Stimulated activated CD8-positive, alpha-beta memory T cell treated with anti-CD3 and anti-CD28 coated beads, Interleukin-4, amount 100 ng/mL, for 4 hours (primary cell): ENCODE measurements at regions not wholly inside any gene's neighbourhood (a gene's known extent, or its start where the extent isn't known, plus 50 kb on each side); places are given as distances from the start of the nearest gene placed in this dataset.
"Not testable (repeated sequence)": the region's sequence is repeated elsewhere in the genome, so short reads cannot be mapped to it uniquely, and the experiment has no call there.

Experiments
- DNase-seq, 2 donors: peaks; one replicate each; pipeline ENCODE4 v3.0.0-alpha.2; 2020; ENCODE audit warnings: low read depth in 2 of 2, low spot score in 1 of 2

DNA sequence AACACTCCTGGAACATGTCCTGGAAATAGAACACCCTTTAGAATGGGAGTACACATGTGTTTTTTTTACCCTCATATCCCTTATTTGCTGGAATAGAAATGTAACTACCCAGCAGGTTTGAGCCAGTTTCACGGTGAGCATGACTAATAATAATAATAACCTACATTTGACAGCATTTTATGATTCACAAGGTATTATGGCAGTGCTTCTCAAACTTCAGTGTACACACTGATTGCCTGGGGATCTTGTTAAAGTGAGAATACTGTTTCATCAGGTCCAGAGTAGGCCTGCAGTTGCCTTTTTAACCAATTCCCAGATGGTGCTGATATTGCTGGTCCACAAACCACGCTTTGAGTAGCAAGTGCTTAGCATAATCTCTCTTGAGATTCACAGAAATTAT, 63.9 kb downstream of the NFKBIZ start:
- DNase-seq: no peak

DNA sequence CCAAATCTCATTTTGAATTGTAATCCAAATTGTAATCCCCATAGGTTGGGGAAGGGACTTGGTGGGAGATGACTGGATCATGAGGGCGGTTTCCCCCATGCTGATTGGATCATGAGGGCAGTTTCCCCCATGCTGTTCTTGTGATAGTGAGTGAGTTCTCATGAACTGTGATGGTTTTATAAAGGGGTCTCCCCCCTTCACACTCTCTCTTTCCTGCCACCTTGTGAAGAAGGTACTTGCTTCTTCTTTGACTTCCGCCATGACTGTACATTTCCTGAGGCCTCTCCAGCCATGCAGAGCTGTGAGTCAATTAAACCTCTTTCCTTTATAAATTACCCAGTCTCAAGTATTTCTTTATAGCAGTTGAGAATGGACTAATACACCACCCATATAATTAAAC, 68.4 kb downstream of the NFKBIZ start:
- not testable (repeated sequence) for DNase-seq

DNA sequence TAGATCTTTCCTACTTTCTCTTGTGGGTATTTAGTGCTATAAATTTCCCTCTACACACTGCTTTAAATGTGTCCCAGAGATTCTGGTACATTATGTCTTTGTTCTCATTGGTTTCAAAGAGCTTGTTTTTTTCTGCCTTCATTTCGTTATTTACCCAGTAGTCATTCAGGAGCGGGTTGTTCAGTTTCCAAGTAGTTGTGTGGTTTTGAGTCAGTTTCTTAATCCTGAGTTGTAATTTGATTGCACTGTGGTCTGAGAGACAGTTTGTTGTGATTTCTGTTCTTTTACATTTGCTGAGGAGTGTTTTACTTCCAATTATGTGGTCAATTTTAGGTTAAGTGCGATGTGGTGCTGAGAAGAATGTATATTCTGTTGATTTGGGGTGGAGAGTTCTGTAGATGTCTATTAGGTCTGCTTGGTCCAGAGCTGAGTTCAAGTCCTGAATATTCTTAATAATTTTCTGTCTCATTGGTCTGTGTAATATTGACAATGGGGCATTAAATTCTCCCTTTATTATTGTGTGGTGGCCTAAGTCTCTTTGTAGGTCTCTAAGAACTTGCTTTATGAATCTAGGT, 72.9 kb downstream of the NFKBIZ start:
- not testable (repeated sequence) for DNase-seq

DNA sequence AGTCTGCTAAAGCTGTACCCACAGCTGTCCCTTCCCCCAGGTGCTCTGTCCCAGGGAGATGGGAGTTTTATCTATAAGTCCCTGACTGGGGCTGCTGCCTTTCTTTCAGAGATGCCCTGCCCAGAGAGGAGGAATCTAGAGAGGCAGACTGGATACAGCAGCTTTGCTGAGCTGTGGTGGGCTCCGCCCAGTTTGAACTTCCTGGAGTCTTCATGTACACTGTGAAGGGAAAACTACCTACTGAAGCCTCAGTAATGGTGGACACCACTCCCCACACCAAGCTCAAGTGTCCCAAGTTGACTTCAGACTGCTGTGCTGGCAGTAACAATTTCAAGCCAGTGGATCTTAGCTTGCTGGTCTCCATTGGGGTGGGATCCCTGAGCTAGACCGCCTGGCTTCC, 75.3 kb downstream of the NFKBIZ start:
- not testable (repeated sequence) for DNase-seq

DNA sequence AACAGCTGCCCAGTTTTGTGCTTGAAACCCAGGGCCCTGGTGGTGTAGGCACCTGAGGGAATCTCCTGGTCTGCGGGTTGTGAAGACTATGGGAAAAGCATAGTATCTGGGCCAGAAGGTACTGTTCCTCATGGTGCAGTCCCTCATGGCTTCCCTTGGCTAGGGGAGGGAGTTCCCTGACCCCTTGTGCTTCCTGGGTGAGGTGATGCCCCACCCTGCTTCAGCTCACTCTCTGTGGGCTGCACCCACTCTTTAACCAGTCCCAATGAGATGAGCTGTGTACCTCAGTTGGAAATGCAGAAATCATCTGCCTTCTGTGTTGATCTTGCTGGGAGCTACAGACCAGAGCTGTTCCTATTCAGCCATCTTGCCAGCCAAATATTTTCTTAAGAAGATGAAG, 75.8 kb downstream of the NFKBIZ start:
- DNase-seq: not testable (repeated sequence)

DNA sequence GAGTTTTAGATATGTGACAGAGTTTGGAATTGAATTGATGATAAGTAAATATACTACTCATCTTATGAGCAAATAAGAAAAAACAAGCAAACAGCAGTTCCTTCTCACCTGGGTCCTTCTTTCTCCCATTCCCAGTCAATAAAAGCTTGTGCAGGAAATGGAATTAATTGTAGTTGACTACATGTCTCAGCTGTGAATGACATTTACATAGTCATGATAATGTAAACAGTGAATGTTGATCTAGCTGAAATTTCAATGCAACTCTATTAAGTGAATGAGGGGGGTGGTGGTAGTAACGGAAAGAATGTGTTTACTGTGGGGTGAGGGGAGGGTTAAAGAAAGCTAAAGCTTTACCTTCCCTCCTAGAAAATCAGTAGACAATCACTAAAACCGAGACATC, 76.2 kb downstream of the NFKBIZ start:
- DNase-seq: no peak

DNA sequence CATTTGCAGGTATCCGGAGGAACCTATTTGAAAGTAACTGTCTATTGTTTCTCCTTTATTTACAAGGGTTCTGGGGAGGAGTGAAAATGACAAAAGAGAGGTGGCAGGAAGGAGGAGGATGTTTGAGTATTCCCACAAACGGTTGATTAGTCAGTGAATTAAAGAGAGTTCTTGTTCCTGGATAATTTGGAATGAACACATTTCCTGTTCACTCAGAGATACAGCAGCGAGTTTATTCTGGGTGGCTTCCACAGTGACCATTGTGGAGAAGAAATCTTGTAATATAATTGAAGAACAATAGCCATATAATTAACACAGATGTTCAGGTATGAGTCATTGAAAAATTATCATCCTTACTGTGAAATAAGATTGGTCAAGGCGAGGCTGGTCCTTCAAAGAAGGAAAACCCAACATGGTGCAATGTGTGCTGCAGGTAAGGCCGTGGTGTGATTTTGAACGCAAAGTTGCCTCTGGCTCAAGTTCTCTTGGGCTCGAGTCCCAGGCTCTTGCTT, 77.3 kb downstream of the NFKBIZ start:
- no peak for DNase-seq

DNA sequence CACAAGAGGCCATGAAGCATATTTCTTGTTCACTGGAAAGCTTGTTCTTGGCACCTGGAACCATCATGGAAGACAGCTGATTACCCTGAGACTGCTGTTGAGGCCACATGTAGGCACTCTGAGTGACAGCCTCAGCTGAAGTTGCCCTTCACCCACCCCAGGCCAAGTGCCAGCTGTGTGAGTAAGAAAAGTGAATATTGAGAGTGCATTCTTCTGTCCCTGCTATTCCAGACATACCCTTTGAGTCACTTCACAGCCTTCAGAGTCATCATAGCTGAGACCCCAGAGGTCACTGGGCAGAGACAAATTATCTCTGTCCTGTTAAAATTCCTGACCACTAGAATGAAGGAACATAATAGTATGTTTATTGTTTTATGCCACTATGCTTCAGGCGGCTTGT, 79.6 kb downstream of the NFKBIZ start:
- DNase-seq: no peak

DNA sequence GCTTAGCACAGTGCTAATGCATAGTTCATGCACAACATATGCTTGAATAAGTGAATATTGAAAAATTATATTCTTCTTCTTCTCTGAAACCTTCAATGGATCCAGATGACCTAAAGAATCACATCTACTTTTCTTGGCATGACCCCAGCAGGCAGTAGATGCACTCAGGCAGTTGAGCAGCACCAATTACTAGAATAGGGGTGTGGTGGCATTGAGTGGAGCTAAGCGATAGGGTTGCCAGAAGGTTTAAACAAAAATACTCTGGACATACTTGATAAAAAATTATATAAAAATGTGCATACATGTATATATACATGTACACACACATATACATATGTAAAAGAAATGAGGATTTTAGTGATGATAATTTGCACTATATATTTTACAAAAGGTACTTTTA, 81.8 kb downstream of the NFKBIZ start:
- no peak for DNase-seq

DNA sequence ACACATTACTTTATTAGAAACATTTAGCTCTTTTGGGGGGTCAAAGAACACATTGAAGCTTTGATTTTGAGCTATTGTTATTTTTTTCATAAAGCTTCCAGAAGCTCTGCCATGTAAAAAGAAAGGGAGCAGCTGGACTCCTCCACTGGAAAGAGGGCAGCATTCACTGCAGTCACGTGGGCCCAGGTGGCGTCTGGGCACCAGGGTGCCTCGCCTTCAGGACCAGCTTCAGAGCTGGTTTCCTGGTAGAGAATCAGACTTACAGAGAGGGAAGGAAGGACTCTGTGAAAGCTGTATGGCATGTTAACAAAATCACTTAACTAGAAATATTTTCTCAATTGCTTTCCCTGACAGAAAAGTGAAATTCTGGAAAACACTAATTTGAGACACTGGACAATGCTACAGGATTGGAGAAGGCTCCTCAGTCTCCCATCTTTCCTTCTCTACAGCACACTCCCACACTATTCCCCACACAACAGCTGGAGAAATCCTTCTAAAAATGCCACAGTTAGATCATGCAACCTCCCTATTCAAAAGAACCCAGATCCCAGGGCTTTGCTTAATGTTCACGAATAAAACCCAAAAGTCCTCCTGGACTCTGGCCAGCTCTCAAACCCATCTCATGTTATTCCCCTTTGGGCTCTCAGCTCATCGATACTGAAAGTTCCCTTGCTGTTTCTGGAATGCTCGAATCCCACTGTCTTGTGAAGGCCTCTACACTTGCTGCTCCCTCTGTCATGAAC, 83.2 kb downstream of the NFKBIZ start:
- no peak for DNase-seq

DNA sequence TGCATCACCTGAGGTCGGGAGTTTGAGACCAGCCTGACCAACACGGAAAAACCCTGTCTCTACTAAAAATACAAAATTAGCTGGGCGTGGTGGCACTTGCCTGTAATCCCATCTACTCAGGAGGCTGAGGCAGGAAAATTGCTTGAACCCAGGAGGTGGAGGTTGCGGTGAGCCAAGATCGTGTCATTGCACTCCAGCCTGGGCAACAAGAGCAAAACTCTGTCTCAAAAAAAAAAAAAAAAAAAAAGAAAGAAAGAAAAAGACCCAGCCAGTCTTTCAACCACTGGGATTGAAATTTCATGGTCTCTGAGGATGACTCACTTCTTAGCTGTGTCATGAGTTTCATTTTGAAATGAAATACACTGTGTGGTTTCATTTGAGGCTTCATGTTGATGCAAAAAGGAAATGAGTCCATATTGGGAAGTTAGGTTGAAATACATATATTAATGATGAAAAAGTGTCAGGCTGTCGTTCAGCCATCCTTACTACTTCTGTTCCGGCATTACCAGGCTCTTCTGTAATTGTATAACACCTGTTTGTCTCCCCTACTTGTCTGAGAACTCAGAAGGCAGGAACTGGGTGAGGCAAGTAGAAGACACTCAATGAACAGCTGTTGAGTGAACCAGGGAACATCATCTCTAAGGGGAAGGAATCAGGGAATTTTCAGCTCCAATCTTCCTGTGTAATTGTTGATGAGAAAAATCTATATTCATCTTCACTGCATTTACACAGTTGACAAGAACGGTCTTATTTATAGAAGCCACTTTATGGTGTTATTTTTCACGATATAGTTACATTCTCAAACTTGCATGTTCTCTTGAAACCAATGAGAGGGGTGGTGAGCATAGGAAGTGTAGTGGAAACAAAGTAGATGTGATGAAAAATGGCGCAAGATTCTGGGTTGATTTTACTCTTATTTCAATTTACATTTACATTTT, 87.4 kb downstream of the NFKBIZ start:
- DNase-seq: no peak

DNA sequence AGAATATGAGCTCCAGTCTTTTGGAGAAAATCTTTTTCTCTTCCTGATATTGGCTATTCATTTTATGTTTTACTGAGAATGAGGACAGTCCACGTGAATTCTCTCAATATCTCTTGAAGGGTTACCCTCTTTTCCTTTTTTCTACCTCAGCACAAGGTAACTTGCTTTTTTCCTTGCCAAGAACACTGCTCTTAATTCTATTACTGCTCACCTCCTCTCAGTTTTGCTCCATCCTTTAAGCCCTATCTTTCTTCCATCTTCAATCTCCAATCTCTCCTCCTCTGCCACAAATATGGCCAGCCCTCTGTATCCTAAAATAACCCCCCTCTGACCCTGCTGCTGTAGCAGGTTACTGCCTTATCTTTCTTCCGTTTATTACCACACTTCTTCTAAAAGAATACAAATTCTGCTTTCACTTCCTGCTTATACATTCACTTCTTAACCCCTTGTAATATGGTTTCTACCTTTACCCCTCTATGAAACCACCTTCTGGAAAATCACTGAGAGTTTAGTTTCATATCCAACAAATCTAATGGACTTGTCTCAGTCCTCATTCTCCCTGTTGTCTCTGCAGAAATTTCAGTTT, 89.0 kb downstream of the NFKBIZ start:
- DNase-seq: no peak

DNA sequence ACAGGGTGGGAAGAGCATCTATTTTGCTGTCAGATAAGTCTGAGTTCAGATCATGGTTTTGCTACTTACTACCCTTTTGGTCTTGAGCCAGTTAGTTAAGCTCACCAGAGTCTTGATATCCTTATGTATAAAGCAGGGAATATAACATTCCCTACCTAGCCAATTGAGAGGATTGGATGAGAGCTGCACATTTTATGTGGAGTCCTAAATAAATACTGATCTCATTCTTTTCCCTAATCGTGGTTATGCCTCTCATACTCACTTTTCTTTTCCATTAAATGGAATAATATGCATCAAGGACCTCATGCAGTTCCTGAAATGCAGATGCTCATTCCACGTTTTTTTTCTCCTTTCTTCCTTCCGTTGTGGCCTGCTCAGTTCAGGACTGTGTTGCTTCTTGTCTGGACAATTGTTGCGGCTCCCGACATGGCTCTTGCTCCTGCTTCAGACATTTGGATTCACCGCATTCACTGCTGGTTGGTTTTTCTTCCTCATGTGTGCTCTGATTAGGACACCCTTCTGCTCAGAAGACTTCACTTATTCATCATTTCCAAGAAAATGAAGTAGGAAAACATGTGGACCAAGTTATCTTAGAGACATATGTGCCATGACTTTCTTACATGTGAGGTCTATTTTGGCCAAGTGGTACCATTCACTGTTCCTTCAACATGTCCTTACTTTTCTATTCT, 90.2 kb downstream of the NFKBIZ start:
- DNase-seq: no peak

DNA sequence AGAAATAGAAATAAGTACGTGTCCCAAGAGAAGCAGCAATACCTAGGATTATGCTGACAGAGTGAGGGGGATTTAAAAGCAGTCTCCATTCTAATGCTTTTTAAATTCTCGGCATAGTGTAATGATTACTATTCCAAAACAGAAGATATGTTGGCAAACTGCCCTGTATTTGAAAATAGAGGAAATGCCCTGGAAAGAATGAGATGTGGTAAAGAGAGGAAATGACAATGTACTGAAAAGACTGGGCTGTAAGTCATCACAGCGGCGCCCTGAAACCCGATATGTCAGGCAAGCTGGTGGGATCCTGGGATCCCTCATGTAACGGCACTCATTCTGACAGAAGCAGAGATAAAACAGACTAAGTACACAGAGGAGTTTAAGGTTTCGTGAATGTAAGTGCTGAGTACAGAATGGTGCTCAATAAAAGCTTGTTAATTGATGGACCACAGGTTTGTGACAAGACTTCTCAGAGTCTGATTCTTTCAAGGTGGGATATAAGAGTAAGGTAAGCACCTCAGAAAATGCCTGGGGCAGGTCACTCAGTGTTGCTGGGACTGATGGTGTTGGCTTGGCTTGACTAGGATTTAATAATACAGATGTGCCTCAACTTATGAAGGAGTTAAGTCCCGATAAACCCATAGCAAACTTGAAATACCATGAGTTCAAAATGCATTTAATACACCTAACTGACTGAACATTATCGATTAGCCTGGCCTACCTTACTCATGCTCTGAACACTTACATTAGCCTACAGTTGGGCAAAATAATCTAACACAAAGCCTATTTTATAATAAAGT, 91.4 kb downstream of the NFKBIZ start:
- no peak for DNase-seq

DNA sequence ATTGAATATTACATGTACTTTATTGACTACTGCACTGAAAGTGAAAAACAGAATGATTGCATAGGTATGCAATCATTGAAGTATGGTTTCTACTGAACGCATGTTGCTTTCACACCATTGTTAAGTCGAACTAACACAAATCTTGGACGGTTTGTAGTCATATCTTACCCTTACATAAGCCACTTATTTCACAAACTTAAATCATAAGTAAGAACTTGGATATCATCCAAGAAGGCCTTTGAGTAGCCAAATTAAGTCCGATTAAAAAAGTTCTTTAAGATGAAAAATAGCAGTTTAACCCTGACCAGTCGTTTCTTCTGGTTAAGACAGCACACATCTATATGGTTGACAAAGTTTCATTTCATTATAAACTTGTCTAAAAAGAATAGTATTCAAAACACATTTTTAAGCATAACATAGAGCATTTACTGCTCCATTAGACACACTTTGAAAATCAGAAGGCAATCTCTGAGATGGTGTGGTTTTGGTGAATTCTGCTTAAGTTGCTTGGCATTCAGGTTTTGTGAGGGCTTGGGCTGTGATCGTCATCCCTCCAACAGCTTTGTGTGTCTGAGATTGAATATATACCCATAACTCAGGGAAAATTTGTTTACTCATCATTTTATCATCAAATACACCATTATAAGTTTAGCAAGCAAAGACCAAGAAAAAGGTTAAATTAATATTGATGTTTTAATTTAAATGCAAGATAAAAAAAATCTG, 92.2 kb downstream of the NFKBIZ start:
- DNase-seq: no peak

DNA sequence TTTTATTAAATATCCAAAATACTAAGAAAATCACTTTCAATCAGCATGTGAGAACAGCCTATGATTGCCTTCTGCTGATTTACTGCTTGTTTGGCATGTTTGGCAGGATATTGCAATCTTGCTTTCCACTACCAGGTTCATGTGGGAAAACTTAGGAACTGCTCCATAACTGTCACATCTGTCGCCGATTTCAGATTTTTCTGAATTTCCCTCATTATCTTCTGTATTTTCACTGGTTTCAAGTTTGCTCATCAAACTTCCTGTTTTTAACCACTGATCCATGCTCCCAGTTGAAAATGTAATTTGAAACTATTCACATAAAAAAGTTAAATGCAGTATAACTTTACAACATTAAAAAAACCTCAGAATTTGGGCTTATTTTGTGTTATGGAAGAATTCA, 93.0 kb downstream of the NFKBIZ start:
- no peak for DNase-seq

DNA sequence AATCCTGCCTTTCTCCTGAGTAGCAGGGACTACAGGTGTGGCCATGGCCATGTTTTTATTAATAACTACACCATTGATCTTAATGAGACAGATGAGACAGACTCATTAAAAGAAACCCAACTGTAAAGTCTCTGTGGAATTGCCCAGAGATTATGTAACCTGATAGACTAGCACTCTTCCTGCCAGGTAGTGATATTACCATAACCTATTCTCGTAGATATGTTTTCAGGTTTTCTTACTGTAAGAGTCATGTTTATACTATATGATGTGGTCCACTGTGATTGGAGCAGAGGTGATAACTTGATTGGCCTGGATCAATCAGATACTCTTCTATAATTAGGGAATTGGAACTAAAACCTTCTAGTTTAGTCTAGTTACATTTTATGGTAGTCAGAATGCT, 93.7 kb downstream of the NFKBIZ start:
- no peak for DNase-seq

DNA sequence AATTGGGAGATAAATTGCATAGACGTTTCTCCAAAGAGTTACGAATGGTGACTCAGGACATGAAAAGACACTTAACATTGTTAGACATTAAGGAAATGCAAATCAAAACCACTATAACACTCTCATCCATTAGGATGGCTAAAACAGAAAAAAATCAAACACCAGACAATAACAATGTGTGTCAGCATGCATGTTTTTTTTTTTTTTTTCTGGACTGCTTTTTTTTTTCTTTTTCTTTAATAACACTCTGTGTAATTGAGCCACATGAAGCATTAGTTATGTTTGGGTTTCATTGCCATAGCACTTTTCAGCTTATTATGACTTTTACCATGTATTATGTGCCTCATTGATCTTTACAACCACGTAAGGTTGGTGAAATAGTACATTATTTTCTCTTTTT, 95.0 kb downstream of the NFKBIZ start:
- DNase-seq: no peak

DNA sequence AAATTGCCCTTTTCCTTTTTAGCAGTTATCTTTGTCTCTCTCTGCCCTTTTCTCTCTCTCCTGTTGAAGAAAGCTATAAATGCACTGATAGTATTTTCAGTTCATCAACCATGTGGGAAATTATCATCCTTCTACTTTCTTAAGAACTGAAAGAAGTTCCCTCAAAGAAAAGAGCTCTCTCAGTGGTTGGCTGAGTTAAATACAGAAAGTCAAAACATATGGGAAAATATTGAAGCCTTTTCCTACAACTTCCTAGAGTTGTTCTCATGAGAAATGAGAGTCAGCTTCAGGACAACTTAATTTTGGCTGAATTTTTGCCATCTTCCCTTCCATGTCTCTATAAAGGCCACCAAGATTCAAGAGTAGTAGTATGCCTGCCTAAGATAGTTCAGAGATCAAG, 96.7 kb downstream of the NFKBIZ start:
- no peak for DNase-seq
